Endothelial cell (in vitro differentiated cells): ENCODE measurements at regions not wholly inside any gene's neighbourhood (a gene's known extent, or its start where the extent isn't known, plus 50 kb on each side); places are given as distances from the start of the nearest gene placed in this dataset.
"Not testable (repeated sequence)": the region's sequence is repeated elsewhere in the genome, so short reads cannot be mapped to it uniquely, and the experiment has no call there.

ENCODE experiments used
- DNase-seq: peaks from one replicate; pipeline ENCODE4 v3.0.0; 2021; ENCODE audit warnings: low spot score
- H3K27ac Mint-ChIP-seq: one replicate; pipeline ENCODE4 v1.8.0; 2021; ENCODE audit warnings: mixed read lengths, inconsistent platforms; ENCODE audit not compliant: unreplicated experiment
- H3K27me3 Mint-ChIP-seq: one replicate; pipeline ENCODE4 v1.8.0; 2021; ENCODE audit warnings: mild to moderate bottlenecking, moderate library complexity, mixed read lengths, inconsistent platforms; ENCODE audit not compliant: unreplicated experiment
- H3K36me3 Mint-ChIP-seq: one replicate; pipeline ENCODE4 v1.8.0; 2021; ENCODE audit warnings: mild to moderate bottlenecking, low read depth, mixed read lengths, inconsistent platforms; ENCODE audit not compliant: unreplicated experiment
- H3K4me1 Mint-ChIP-seq: one replicate; pipeline ENCODE4 v1.8.0; 2021; ENCODE audit warnings: mild to moderate bottlenecking, mixed read lengths, inconsistent platforms; ENCODE audit not compliant: unreplicated experiment
- H3K4me3 Mint-ChIP-seq: one replicate; pipeline ENCODE4 v1.8.0; 2021; ENCODE audit warnings: mild to moderate bottlenecking, mixed read lengths, inconsistent platforms; ENCODE audit not compliant: unreplicated experiment
- H3K9me3 Mint-ChIP-seq: one replicate; pipeline ENCODE4 v1.8.0; 2021; ENCODE audit warnings: mixed read lengths, inconsistent platforms; ENCODE audit not compliant: unreplicated experiment
- TF ChIP-seq, protein P1 (sequence below): fragments of 200-600 bp; sonication (generic); IDR thresholded peaks from one replicate; pipeline ENCODE4 v1.5.0; 2021; ENCODE audit warnings: antibody characterized with exemption; ENCODE audit not compliant: unreplicated experiment

DNA sequence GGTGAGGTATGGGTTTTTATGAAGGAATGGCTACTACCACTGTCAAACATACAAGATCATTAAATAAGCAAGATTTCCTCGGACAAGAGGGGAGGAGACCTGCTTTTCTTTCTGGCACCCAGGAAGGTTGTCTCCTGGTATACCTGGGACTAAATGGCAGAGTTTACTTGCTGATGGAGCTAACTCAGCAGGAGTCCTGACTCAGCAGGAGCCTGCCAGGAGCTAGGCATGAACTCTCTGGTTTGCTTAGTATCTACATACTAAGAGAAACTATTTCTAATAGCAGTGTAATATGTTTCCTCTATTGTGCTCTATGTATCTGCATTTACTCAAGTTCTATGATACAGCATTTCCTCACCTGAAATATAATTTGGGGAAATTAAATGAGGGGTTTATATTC is 404.2 kb downstream of the RSL24D1 start:
- Mint-ChIP-seq H3K4me3 (no peak overlapping the region), H3K27me3 (no peaks in the 10 kb centered on the region), H3K27ac (no peak overlapping the region), H3K9me3 (peaks cover 6% of the 10 kb centered on the region), H3K36me3 (no peaks in the 10 kb centered on the region), H3K4me1 (no peaks in the 10 kb centered on the region)
- TF ChIP-seq, protein P1, sequence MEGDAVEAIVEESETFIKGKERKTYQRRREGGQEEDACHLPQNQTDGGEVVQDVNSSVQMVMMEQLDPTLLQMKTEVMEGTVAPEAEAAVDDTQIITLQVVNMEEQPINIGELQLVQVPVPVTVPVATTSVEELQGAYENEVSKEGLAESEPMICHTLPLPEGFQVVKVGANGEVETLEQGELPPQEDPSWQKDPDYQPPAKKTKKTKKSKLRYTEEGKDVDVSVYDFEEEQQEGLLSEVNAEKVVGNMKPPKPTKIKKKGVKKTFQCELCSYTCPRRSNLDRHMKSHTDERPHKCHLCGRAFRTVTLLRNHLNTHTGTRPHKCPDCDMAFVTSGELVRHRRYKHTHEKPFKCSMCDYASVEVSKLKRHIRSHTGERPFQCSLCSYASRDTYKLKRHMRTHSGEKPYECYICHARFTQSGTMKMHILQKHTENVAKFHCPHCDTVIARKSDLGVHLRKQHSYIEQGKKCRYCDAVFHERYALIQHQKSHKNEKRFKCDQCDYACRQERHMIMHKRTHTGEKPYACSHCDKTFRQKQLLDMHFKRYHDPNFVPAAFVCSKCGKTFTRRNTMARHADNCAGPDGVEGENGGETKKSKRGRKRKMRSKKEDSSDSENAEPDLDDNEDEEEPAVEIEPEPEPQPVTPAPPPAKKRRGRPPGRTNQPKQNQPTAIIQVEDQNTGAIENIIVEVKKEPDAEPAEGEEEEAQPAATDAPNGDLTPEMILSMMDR, result no peak
- no peak for DNase-seq

DNA sequence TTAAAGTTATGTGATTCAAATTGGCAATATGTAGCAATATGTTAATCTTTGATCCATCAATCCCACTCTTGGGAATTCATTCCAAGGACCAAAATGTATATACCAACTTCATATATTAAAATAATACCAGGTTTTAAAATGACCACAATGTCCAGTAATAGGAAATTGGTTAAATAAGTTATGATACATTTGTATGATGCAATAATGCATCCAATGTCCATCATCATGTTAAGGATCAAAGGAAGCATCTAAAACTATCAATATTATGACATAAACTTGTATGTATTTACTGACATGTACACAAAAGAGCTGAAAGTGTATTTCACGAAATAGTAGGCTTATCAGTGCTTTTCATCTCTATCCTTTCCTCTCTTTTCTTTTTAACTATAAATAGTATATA is 406.0 kb downstream of the RSL24D1 start:
- TF ChIP-seq, protein P1, result no peak
- Mint-ChIP-seq H3K36me3 (no peaks in the 10 kb centered on the region), H3K4me1 (no peaks in the 10 kb centered on the region), H3K4me3 (no peak overlapping the region), H3K9me3 (peaks cover 6% of the 10 kb centered on the region), H3K27me3 (peaks cover 2% of the 10 kb centered on the region), H3K27ac (no peak overlapping the region)
- DNase-seq, result no peak

DNA sequence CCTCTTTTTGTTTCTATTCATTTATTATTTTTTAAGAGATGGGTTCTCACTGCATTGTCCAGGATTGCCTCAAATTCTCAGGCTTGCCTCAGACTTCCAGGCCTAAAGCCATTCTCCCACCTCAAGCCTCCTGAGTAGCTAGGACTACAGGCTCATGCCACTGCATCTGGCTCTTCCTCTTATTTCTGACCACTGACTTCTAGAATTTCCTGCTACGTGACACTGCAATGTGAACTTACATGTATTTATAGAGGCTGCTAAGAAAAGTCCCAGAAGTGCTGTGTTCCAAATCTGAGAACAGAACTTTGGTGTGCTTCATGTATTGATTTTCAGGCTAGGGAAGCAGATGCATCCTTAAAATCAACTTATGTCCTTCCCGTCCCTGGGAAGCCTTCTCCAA is 407.4 kb downstream of the RSL24D1 start:
- Mint-ChIP-seq H3K27me3 (peaks cover 2% of the 10 kb centered on the region), H3K4me3 (no peak overlapping the region), H3K36me3 (no peaks in the 10 kb centered on the region), H3K4me1 (no peaks in the 10 kb centered on the region), H3K27ac (no peak overlapping the region), H3K9me3 (peaks cover 6% of the 10 kb centered on the region)
- TF ChIP-seq, protein P1, result no peak
- no peak for DNase-seq

DNA sequence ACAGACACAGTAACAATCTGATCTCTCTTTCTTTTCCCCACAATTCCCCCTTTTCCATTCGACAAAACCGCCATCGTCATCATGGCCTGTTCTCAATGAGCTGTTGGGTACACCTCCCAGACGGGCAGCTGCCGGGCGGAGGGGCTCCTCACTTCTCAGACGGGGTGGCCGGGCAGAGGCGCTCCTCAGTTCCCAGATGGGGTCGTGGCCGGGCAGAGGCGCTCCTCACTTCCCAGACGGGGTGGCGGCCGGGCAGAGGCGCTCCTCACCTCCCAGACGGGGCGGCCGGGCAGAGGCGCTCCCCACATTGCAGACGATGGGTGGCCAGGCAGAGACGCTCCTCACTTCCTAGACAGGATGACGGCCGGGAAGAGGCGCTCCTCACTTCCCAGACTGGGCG is 415.5 kb downstream of the RSL24D1 start:
- H3K27me3 Mint-ChIP-seq, H3K9me3 Mint-ChIP-seq, H3K4me1 Mint-ChIP-seq, H3K27ac Mint-ChIP-seq, H3K4me3 Mint-ChIP-seq, DNase-seq, H3K36me3 Mint-ChIP-seq: not testable (repeated sequence)

DNA sequence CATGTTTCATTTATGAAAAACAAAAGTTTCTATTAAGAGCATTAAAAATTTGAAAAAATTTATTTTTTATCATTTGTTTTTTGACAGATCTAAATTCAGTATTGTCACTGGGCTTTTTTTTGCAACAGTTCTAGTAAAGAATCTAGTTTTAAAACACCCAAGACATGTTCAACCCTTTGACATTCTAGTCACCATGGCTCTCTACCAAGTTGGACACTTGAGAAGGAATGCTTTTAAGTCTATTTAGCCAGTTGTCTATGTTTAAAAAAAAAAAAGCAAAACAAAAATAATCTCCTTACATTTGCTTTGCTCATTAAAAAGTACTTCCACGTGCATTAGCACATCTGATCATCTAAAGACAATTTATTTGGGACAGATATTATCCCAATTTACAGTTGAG is 417.5 kb downstream of the RSL24D1 start:
- Mint-ChIP-seq H3K9me3 (peaks cover 4% of the 10 kb centered on the region), H3K4me3 (no peak overlapping the region), H3K36me3 (no peaks in the 10 kb centered on the region), H3K27me3 (no peaks in the 10 kb centered on the region), H3K4me1 (no peaks in the 10 kb centered on the region), H3K27ac (no peak overlapping the region)
- no peak for DNase-seq
- TF ChIP-seq, protein P1, result no peak

DNA sequence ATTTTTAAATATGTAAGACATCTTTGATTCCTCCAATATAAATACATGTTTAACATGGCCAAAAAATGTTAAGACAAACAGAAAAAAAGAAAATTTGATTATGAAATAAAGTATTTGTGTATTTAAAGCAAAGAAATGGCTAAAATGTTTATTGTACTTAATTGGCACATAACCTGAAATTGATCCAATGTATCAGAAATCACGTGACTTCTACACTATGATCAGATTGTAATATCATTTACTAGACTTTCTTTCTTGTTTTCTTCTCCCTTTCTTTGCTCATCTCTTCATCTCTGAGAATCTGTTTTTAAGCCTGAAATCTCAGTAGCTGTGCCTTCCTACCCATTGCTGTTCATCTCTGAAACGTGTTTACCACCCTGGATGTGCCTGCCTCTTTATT is 420.3 kb downstream of the RSL24D1 start:
- DNase-seq, result no peak
- H3K27me3 Mint-ChIP-seq, result no peaks in the 10 kb centered on the region
- peaks cover 4% of the 10 kb centered on the region for H3K9me3 Mint-ChIP-seq
- no peaks in the 10 kb centered on the region for H3K4me1 Mint-ChIP-seq
- H3K36me3 Mint-ChIP-seq, result no peaks in the 10 kb centered on the region
- H3K4me3 Mint-ChIP-seq, result no peak overlapping the region
- TF ChIP-seq, protein P1, result no peak
- no peak overlapping the region for H3K27ac Mint-ChIP-seq
